ENCODE measurements at regions not wholly inside any gene's neighbourhood (a gene's known extent, or its start where the extent isn't known, plus 50 kb on each side); places are given as distances from the start of the nearest gene placed in this dataset.

DNA sequence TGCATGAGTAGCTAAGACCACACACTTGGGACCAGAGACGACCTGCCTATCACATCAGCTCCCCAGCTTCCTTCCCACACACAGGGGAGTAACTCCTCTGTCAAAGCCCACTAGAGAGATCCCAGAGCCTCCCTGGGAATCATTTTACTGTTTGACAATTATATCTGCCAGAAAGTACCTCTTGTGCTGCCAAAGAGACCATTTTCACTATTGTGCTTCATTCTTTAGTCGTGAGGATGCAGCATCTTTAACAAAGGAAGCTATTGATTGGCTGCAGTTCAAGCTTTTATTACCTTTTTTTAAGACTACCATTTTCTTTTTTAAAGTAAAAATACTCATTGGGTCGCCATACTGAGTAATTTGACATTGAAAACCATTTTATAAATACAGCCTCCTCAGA is 194.5 kb upstream of the RGS6 start:
- WGBS (ENCODE audit: insufficient coverage), result 100% methylated on average over 2 of the region's 3 CpGs
- POLR2A ChIA-PET, result interaction anchor here (0.6 kb wide), 1 partner anchor 11 kb away, joined by 8 read pairs; no protein-coding TSS in a partner anchor
- no peak for DNase-seq

DNA sequence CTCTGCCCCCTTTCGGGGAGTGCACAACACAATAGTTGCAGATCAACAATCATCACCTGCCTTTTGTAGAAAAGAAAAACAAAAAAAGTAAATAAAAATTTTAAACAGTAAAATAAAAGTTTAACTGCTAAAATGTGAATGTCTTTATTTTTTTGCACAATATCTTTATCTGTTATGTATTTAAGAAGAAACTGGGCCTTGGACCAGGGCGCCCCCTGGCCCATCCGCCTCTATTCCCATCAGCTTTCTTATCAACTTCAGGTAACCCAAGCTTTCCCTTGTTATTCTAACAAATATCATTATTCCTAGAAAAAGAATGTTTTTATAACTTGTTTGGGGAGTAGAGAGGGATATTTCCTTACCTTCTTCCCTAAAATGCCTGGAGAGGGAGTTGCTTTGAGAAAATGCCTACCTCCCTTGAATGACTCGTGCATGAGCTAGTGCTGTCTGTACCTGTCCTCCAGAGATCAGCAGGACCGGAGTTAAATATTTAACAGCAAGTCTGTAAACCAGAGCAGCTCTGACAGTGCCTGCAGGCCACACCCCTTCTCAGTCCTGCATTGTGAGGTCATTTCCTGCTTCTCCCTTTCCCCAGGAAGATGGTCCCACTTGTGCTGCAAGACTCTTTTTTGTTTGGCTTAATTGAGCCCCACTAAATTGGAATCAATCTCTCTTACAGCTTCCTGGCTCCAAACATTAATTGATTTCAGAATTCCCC is 192.8 kb upstream of the RGS6 start:
- POLR2A ChIA-PET, result no interaction called here
- CTCF ChIA-PET, result interaction anchor here (1.7 to 2.2 kb wide), 2 partner anchors 13 to 601 kb away, joined by 5 to 7 read pairs; no protein-coding TSS in a partner anchor
- Histone ChIP-seq H3K4me3 (ENCODE audit: control insufficient read depth in 1 of 7, extremely low read depth in 1 of 7, insufficient read depth in 4 of 7, low read depth in 2 of 7, low read length in 6 of 7) (no peak overlapping the region), H3K9me3 (ENCODE audit: control extremely low read depth in 1 of 5, control insufficient read depth in 4 of 5, insufficient read depth in 2 of 5, low read depth in 1 of 5, low read length in 4 of 5) (no peaks in the 10 kb centered on the region), H3K27ac (ENCODE audit: insufficient read depth in 1 of 2, low read depth in 1 of 2, low read length in 2 of 2, poor library complexity in 1 of 2, severe bottlenecking in 2 of 2) (no peak overlapping the region), H3K36me3 (ENCODE audit: control insufficient read depth in 4 of 4, insufficient read depth in 4 of 4, low read length in 3 of 4) (peaks cover 0 to 21% (median 4%) of the 10 kb centered on the region in 4 experiments), H3K27me3 (replicated peaks in 2 of 5; ENCODE audit: control insufficient read depth in 4 of 5, insufficient read depth in 5 of 5, low read length in 4 of 5) (no peaks in the 10 kb centered on the region), H3K4me1 (ENCODE audit: control extremely low read depth in 1 of 4, control insufficient read depth in 4 of 4, insufficient read depth in 4 of 4, low read length in 3 of 4) (no peaks in the 10 kb centered on the region)
- no peak for DNase-seq
- 100% methylated on average over 2 of the region's 5 CpGs for WGBS (ENCODE audit: insufficient coverage)

More for the DNA sequence above, 194.5 kb upstream of the RGS6 start:
- no peaks in the 10 kb centered on the region for H3K4me1 ChIP-seq (ENCODE audit: control extremely low read depth in 1 of 4, control insufficient read depth in 4 of 4, insufficient read depth in 4 of 4, low read length in 3 of 4)
- CTCF ChIA-PET, result interaction anchor here (0.6 to 2.2 kb wide), 2 partner anchors 490 to 599 kb away, joined by 3 to 7 read pairs; no protein-coding TSS in a partner anchor
- no peaks in the 10 kb centered on the region for H3K9me3 ChIP-seq (ENCODE audit: control extremely low read depth in 1 of 5, control insufficient read depth in 4 of 5, insufficient read depth in 2 of 5, low read depth in 1 of 5, low read length in 4 of 5)
- no peak overlapping the region for H3K4me3 ChIP-seq (ENCODE audit: control insufficient read depth in 1 of 7, extremely low read depth in 1 of 7, insufficient read depth in 4 of 7, low read depth in 2 of 7, low read length in 6 of 7)
- H3K27me3 ChIP-seq (replicated peaks in 2 of 5; ENCODE audit: control insufficient read depth in 4 of 5, insufficient read depth in 5 of 5, low read length in 4 of 5), result no peaks in the 10 kb centered on the region
- no peak overlapping the region for H3K27ac ChIP-seq (ENCODE audit: insufficient read depth in 1 of 2, low read depth in 1 of 2, low read length in 2 of 2, poor library complexity in 1 of 2, severe bottlenecking in 2 of 2)
- peaks cover 0 to 29% (median 9%) of the 10 kb centered on the region in 4 experiments for H3K36me3 ChIP-seq (ENCODE audit: control insufficient read depth in 4 of 4, insufficient read depth in 4 of 4, low read length in 3 of 4)

DNA sequence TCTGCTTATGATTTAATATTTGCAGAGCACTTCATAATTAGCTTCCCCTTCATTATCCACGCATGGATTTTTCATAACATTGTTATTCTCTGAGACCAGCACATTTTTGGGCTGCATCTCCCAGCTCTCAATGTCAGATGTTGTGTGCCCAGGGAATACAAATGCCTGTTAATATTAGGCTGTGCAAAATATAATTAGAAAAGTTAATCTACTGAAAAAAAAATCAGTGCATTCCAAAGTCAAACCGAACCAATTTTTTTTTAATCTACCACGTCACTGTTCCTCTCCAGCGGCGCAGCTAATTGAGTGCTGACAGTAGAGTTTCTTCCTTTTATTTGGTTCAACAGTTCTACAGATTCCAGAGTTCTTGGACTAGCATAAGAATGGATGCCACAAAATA is 191.0 kb upstream of the RGS6 start:
- no peak for DNase-seq
- CTCF ChIA-PET, result interaction anchor here (1.4 to 2.3 kb wide), 3 partner anchors 9 to 603 kb away, joined by 3 to 6 read pairs (median 5); no protein-coding TSS in a partner anchor
- POLR2A ChIA-PET, result no interaction called here
- no peak overlapping the region for H3K4me3 ChIP-seq (ENCODE audit: control insufficient read depth in 1 of 7, extremely low read depth in 1 of 7, insufficient read depth in 4 of 7, low read depth in 2 of 7, low read length in 6 of 7)
- WGBS (ENCODE audit: insufficient coverage), result 100% methylated on average over 3 of the region's 5 CpGs
- no peaks in the 10 kb centered on the region for H3K4me1 ChIP-seq (ENCODE audit: control extremely low read depth in 1 of 4, control insufficient read depth in 4 of 4, insufficient read depth in 4 of 4, low read length in 3 of 4)
- H3K27ac ChIP-seq (ENCODE audit: insufficient read depth in 1 of 2, low read depth in 1 of 2, low read length in 2 of 2, poor library complexity in 1 of 2, severe bottlenecking in 2 of 2), result no peak overlapping the region
- H3K36me3 ChIP-seq (ENCODE audit: control insufficient read depth in 4 of 4, insufficient read depth in 4 of 4, low read length in 3 of 4), result peaks cover 0 to 11% (median 0%) of the 10 kb centered on the region in 4 experiments
- H3K9me3 ChIP-seq (ENCODE audit: control extremely low read depth in 1 of 5, control insufficient read depth in 4 of 5, insufficient read depth in 2 of 5, low read depth in 1 of 5, low read length in 4 of 5), result no peaks in the 10 kb centered on the region
- H3K27me3 ChIP-seq (replicated peaks in 2 of 5; ENCODE audit: control insufficient read depth in 4 of 5, insufficient read depth in 5 of 5, low read length in 4 of 5), result no peaks in the 10 kb centered on the region

DNA sequence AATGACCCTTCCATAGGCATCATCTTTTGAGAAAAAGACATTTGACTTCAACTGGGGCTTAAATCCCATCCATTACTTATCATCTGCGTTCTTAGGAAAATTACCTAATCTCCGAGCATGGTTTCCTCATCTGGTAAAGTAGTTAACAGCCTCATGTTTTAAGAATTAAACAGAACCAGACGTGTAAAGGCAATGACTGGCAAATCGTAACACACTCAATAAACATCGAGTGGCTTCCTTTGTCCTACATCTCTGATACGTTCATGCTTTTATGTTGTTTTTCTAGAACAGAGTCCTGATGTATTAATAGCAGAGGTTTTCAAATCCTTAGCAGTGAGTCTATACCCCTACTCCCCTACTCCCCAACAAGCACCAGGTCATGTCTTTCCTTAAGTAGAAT is 189.7 kb upstream of the RGS6 start:
- no peak overlapping the region for H3K4me3 ChIP-seq (ENCODE audit: control insufficient read depth in 1 of 7, extremely low read depth in 1 of 7, insufficient read depth in 4 of 7, low read depth in 2 of 7, low read length in 6 of 7)
- no peak for DNase-seq
- H3K27ac ChIP-seq (ENCODE audit: insufficient read depth in 1 of 2, low read depth in 1 of 2, low read length in 2 of 2, poor library complexity in 1 of 2, severe bottlenecking in 2 of 2), result no peak overlapping the region
- peaks cover 0 to 3% (median 0%) of the 10 kb centered on the region in 4 experiments for H3K36me3 ChIP-seq (ENCODE audit: control insufficient read depth in 4 of 4, insufficient read depth in 4 of 4, low read length in 3 of 4)
- WGBS (ENCODE audit: insufficient coverage), result 97% methylated on average over 4 of the region's 6 CpGs
- H3K27me3 ChIP-seq (replicated peaks in 2 of 5; ENCODE audit: control insufficient read depth in 4 of 5, insufficient read depth in 5 of 5, low read length in 4 of 5), result no peaks in the 10 kb centered on the region
- H3K9me3 ChIP-seq (ENCODE audit: control extremely low read depth in 1 of 5, control insufficient read depth in 4 of 5, insufficient read depth in 2 of 5, low read depth in 1 of 5, low read length in 4 of 5), result peaks cover 0 to 2% (median 0%) of the 10 kb centered on the region in 5 experiments
- POLR2A ChIA-PET, result no interaction called here
- CTCF ChIA-PET, result interaction anchor here (1.0 to 2.3 kb wide), 2 partner anchors 9 to 604 kb away, joined by 3 to 5 read pairs; no protein-coding TSS in a partner anchor
- no peaks in the 10 kb centered on the region for H3K4me1 ChIP-seq (ENCODE audit: control extremely low read depth in 1 of 4, control insufficient read depth in 4 of 4, insufficient read depth in 4 of 4, low read length in 3 of 4)

DNA sequence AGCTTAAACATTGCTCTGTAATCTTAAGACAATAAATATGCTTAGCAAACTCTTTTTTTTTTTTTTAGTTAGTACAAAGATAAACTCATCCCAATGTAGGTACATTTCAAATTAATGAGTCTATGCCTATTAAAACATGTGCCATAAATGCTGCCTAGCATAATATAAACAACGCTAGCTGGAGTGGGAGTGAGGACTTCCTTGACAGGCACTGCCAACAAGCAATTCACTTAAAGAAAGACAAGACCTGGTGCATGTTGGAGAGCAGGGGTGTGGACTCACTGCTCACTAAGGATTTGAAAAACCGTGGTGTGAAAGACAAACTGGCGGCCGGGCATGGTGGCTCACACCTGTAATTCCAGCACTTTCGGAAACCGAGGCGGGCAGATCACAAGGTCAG is 187.2 kb upstream of the RGS6 start:
- WGBS (ENCODE audit: insufficient coverage), result 98% methylated on average over 4 of the region's 7 CpGs
- H3K9me3 ChIP-seq (ENCODE audit: control extremely low read depth in 1 of 5, control insufficient read depth in 4 of 5, insufficient read depth in 2 of 5, low read depth in 1 of 5, low read length in 4 of 5), result peaks cover 0 to 9% (median 7%) of the 10 kb centered on the region in 5 experiments
- POLR2A ChIA-PET, result no interaction called here

DNA sequence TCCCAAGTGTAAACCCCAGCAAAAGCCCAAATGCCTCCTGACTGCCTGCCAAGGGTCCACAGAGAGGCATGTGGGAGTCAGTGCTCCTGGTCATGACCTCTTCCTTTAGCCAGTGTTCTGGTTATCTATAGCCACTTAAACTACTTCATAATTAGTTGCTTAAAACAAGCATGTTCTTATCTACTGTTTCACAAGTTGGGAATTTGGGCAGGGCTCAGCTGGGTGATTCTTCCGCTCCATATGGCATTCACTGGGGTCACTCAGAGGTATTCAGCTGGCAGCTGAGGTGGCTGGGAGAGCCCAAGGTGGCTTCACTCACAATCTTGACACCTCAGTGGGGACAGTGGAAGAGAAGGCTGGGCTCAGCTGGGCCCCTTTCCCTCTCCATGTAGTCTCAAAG is 184.0 kb upstream of the RGS6 start:
- WGBS (ENCODE audit: insufficient coverage), result 91% methylated on average over 1 of the region's 1 CpG
- Histone ChIP-seq H3K36me3 (ENCODE audit: control insufficient read depth in 4 of 4, insufficient read depth in 4 of 4, low read length in 3 of 4) (no peaks in the 10 kb centered on the region), H3K4me3 (ENCODE audit: control insufficient read depth in 1 of 7, extremely low read depth in 1 of 7, insufficient read depth in 4 of 7, low read depth in 2 of 7, low read length in 6 of 7) (no peak overlapping the region), H3K27ac (ENCODE audit: insufficient read depth in 1 of 2, low read depth in 1 of 2, low read length in 2 of 2, poor library complexity in 1 of 2, severe bottlenecking in 2 of 2) (no peak overlapping the region), H3K4me1 (ENCODE audit: control extremely low read depth in 1 of 4, control insufficient read depth in 4 of 4, insufficient read depth in 4 of 4, low read length in 3 of 4) (peaks cover 0 to 8% (median 2%) of the 10 kb centered on the region in 4 experiments), H3K27me3 (replicated peaks in 2 of 5; ENCODE audit: control insufficient read depth in 4 of 5, insufficient read depth in 5 of 5, low read length in 4 of 5) (peaks cover 0 to 2% (median 0%) of the 10 kb centered on the region in 5 experiments), H3K9me3 (ENCODE audit: control extremely low read depth in 1 of 5, control insufficient read depth in 4 of 5, insufficient read depth in 2 of 5, low read depth in 1 of 5, low read length in 4 of 5) (peaks cover 0 to 9% (median 7%) of the 10 kb centered on the region in 5 experiments)
- no peak for DNase-seq
- ChIA-PET CTCF (interaction anchor here (9.9 kb wide), 1 partner anchor 611 kb away, joined by 121 read pairs; no protein-coding TSS in a partner anchor), POLR2A (no interaction called here)

More for the DNA sequence above, 187.2 kb upstream of the RGS6 start:
- Histone ChIP-seq H3K27me3 (replicated peaks in 2 of 5; ENCODE audit: control insufficient read depth in 4 of 5, insufficient read depth in 5 of 5, low read length in 4 of 5) (peaks cover 0 to 2% (median 0%) of the 10 kb centered on the region in 5 experiments), H3K4me1 (ENCODE audit: control extremely low read depth in 1 of 4, control insufficient read depth in 4 of 4, insufficient read depth in 4 of 4, low read length in 3 of 4) (peaks cover 0 to 4% (median 0%) of the 10 kb centered on the region in 4 experiments), H3K4me3 (ENCODE audit: control insufficient read depth in 1 of 7, extremely low read depth in 1 of 7, insufficient read depth in 4 of 7, low read depth in 2 of 7, low read length in 6 of 7) (no peak overlapping the region), H3K27ac (ENCODE audit: insufficient read depth in 1 of 2, low read depth in 1 of 2, low read length in 2 of 2, poor library complexity in 1 of 2, severe bottlenecking in 2 of 2) (no peak overlapping the region), H3K36me3 (ENCODE audit: control insufficient read depth in 4 of 4, insufficient read depth in 4 of 4, low read length in 3 of 4) (no peaks in the 10 kb centered on the region)
- no peak for DNase-seq
- CTCF ChIA-PET, result interaction anchor here (1.0 to 1.3 kb wide), 2 partner anchors 8 to 18 kb away, joined by 3 to 5 read pairs; no protein-coding TSS in a partner anchor
